Gastroesophageal sphincter (tissue), 4 donors: ENCODE measurements at regions not wholly inside any gene's neighbourhood (a gene's known extent, or its start where the extent isn't known, plus 50 kb on each side); places are given as distances from the start of the nearest gene placed in this dataset.
A peak's percentile ranks its signal among the peaks of the same experiment; 100 is the strongest.
"Not testable (repeated sequence)": the region's sequence is repeated elsewhere in the genome, so short reads cannot be mapped to it uniquely, and the experiment has no call there.

Source experiments
- ATAC-seq: fragments of 150-250 bp; one replicate; pipeline ENCODE4 v1.9.1; 2016; ENCODE audit warnings: mild to moderate bottlenecking, moderate library complexity
- H3K27ac ChIP-seq, 4 donors: fragments of 200-600 bp; sonication (generic) in 3 of 4; 1 replicate in 3 of 4; 2 replicates in 1 of 4; pipeline ENCODE4 v1.5.1; 2016 to 2019
- H3K27me3 ChIP-seq: fragments of 200-600 bp; sonication (generic); one replicate; pipeline ENCODE4 v1.5.1; 2019
- H3K36me3 ChIP-seq, 2 donors: fragments of 200-600 bp; sonication (generic); one replicate each; pipeline ENCODE4 v1.5.1; 2019; ENCODE audit warnings: control low read depth in 1 of 2
- H3K4me1 ChIP-seq, 3 donors: fragments of 200-600 bp; sonication (generic); 1 replicate in 2 of 3; 2 replicates in 1 of 3; pipeline ENCODE4 v1.5.1; 2016 to 2019; ENCODE audit warnings: control low read depth in 2 of 3
- H3K4me3 ChIP-seq, 2 donors: fragments of 200-600 bp; sonication (generic); one replicate each; pipeline ENCODE4 v1.5.1; 2019; ENCODE audit warnings: mild to moderate bottlenecking in 1 of 2, moderate library complexity in 1 of 2
- H3K9me3 ChIP-seq, 3 donors: fragments of 200-600 bp; sonication (generic); one replicate each; pipeline ENCODE4 v1.5.1; 2017 to 2019; ENCODE audit warnings: control low read depth in 2 of 3
- EP300 ChIP-seq: sonication (generic); formaldehyde crosslinking; IDR thresholded peaks from one replicate; pipeline ENCODE4 v1.6.1; 2017; ENCODE audit warnings: antibody characterized with exemption, mild to moderate bottlenecking
- POLR2A ChIP-seq, 2 donors: fragments of 450-650 bp; IDR thresholded peaks; one replicate each; pipeline ENCODE4 v1.6.1; 2017; ENCODE audit warnings: antibody characterized with exemption in 2 of 2, mild to moderate bottlenecking in 2 of 2, moderate library complexity in 1 of 2
- POLR2AphosphoS5 ChIP-seq: sonication (generic); formaldehyde crosslinking; IDR thresholded peaks from one replicate; pipeline ENCODE4 v1.6.1; 2017; ENCODE audit warnings: antibody characterized with exemption
- WGBS, 2 donors: methylation state at CpG; one replicate each; pipeline ENCODE4 v1.1.5; 2018; ENCODE audit warnings: low coverage in 1 of 2; 5-methylcytosine and 5-hydroxymethylcytosine counted together
- TF ChIP-seq, protein P1 (sequence below), 4 experiments: fragments of 200-600 bp in 2 of 4; fragments of 450-650 bp in 2 of 4; sonication (generic) in 1 of 4; IDR thresholded peaks; one replicate each; pipeline ENCODE4 v1.5.1; 2017 to 2019; ENCODE audit warnings: antibody characterized with exemption in 4 of 4, mild to moderate bottlenecking in 2 of 4, moderate library complexity in 2 of 4

DNA sequence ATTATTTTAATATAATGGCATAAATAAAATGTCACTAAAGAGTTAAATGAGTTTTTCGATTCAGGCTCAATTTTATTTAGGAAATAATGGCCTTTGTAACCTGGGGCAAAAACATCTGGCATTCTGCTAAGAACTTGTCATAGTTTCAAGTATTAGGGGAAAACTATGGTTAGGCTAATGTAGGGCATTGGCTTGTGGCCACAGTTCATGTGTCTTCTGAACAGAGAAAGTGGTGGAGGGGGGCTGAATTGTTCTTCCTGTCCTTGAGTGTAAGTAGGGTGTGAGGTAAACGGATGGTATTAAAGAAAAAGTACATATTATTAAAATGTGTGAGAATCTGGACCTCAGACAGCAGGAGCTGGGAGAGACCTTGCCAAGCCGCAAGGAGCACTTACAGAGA is 69.1 kb upstream of the KLF14 start:
- ATAC-seq, result no peak
- 38 to 48% methylated on average over 2 to 3 of the region's 3 CpGs for WGBS, 2 donors
- H3K4me3 ChIP-seq, result no peak overlapping the region

DNA sequence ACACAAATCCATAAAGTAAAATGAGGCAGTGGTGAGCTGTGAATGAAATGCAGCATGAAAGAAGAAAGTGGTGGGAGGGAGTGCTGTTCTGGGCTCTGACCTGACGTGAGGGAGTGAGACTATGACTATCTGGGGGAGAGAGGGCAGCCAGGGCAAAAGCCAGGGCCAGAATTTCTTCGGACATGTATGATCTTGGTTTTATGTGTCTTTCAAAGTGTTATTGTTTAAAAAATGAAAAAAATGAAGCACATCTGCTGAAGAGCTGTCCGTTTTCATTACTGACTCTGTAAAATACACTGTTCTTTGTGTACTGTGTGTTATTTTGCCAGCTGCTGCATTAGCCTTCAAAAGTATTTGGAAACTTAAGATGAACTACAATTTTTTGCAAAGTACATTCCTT is 70.2 kb upstream of the KLF14 start:
- no peak overlapping the region for H3K27ac ChIP-seq
- TF ChIP-seq POLR2A (IDR thresholded peaks at IDR 0.05) (no peak), EP300 (no peak), POLR2AphosphoS5 (no peak)
- TF ChIP-seq, protein P1, sequence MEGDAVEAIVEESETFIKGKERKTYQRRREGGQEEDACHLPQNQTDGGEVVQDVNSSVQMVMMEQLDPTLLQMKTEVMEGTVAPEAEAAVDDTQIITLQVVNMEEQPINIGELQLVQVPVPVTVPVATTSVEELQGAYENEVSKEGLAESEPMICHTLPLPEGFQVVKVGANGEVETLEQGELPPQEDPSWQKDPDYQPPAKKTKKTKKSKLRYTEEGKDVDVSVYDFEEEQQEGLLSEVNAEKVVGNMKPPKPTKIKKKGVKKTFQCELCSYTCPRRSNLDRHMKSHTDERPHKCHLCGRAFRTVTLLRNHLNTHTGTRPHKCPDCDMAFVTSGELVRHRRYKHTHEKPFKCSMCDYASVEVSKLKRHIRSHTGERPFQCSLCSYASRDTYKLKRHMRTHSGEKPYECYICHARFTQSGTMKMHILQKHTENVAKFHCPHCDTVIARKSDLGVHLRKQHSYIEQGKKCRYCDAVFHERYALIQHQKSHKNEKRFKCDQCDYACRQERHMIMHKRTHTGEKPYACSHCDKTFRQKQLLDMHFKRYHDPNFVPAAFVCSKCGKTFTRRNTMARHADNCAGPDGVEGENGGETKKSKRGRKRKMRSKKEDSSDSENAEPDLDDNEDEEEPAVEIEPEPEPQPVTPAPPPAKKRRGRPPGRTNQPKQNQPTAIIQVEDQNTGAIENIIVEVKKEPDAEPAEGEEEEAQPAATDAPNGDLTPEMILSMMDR (IDR thresholded peaks at IDR 0.05), result no peak
- peaks cover 33% of the 10 kb centered on the region for H3K27me3 ChIP-seq
- no peaks in the 10 kb centered on the region for H3K9me3 ChIP-seq
- no peaks in the 10 kb centered on the region for H3K36me3 ChIP-seq
- H3K4me3 ChIP-seq, result no peak overlapping the region
- ATAC-seq, result no peak
- H3K4me1 ChIP-seq, result no peaks in the 10 kb centered on the region
- 26 to 29% methylated on average over 3 of the region's 3 CpGs for WGBS, 2 donors

More for the DNA sequence above, 69.1 kb upstream of the KLF14 start:
- no peaks in the 10 kb centered on the region for H3K4me1 ChIP-seq
- no peaks in the 10 kb centered on the region for H3K36me3 ChIP-seq
- peaks cover 33% of the 10 kb centered on the region for H3K27me3 ChIP-seq
- no peak overlapping the region for H3K27ac ChIP-seq
- no peaks in the 10 kb centered on the region for H3K9me3 ChIP-seq
- TF ChIP-seq POLR2A (IDR thresholded peaks at IDR 0.05), result no peak
- TF ChIP-seq, protein P1 (IDR thresholded peaks at IDR 0.05), result no peak

DNA sequence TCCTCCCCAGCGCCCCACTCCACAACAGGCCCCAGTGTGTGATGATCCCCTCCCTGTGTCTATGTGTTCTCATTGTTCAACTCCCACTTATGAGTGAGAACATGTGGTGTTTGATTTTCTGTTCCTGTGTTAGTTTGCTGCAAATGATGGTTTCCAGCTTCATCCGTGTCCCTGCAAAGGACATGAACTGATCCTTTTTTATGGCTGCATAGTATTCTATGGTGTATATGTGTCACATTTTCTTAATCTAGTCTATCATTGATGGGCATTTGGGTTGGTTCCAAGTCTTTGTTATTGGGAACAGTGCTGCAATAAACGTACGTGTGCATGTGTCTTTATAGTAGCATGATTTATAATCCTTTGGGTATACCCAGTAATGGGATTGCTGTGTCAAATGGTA is 78.8 kb upstream of the KLF14 start:
- H3K9me3 ChIP-seq, H3K4me3 ChIP-seq, H3K27me3 ChIP-seq, H3K36me3 ChIP-seq, H3K4me1 ChIP-seq, ATAC-seq, H3K27ac ChIP-seq: not testable (repeated sequence)
- WGBS, 2 donors, result 60 to 67% methylated on average over 2 to 3 of the region's 4 CpGs

DNA sequence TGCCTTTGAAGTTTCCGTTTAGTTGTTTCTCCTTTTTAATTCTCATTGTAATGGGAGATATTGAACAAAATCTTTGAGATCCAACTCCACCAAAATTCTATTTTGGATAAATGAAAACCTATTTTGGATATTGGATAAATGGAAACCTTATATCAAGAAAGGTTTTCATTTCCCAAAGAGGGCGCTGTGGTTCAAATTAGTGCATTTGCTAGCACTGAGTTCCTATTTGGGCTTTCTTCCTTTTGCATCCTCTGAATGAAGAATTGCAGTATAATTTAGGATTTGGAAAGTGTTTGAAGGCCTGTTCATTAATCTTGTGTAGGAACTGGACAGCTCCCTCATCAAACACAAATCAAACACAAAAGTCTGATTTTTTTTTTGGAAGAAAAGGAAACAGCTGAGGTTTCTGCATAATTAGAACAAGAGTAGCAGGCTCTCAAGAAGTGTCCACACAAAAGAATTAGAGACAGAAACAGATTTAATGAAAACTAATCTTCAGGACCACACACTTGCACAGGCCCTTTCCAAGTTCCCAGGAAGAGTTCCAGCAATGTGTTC is 80.8 kb upstream of the KLF14 start:
- Histone ChIP-seq H3K9me3 (no peaks in the 10 kb centered on the region), H3K4me1 (no peaks in the 10 kb centered on the region), H3K36me3 (no peaks in the 10 kb centered on the region), H3K27me3 (no peaks in the 10 kb centered on the region), H3K27ac (no peak overlapping the region), H3K4me3 (no peak overlapping the region)
- WGBS, 2 donors, result 25 to 29% methylated on average over 2 of the region's 2 CpGs
- no peak for ATAC-seq
- TF ChIP-seq, protein P1 (IDR thresholded peaks at IDR 0.05), result peak in 3 of 4 experiments; percentile 23 to 33 (median 26)
- TF ChIP-seq EP300, result no peak

DNA sequence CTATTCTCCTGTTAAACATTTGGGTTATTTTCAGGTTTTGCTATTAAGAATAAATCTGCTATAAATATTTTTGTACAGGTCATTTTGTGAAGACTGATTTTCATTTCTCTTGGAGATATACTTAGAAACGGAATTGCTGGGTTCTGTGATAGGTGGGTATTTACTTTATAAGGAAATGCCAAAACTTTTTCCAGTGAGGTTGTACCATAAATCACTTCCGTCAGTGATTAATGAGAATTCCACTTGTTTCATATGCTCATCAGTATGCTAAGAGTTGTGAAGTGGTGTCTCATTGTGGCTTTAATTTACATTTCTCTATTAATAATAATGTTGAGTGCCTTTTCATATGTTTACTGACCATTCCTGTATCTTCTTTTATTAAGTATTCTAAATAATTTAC is 84.0 kb upstream of the KLF14 start:
- no peak for ATAC-seq
- H3K9me3 ChIP-seq, result no peaks in the 10 kb centered on the region
- H3K36me3 ChIP-seq, result no peaks in the 10 kb centered on the region
- TF ChIP-seq, protein P1 (IDR thresholded peaks at IDR 0.05), result no peak
- TF ChIP-seq EP300, result no peak
- no peak for TF ChIP-seq POLR2AphosphoS5
- TF ChIP-seq POLR2A (IDR thresholded peaks at IDR 0.05), result no peak
- H3K4me1 ChIP-seq, result no peaks in the 10 kb centered on the region
- H3K4me3 ChIP-seq, result no peak overlapping the region
- no peak overlapping the region for H3K27ac ChIP-seq
- no peaks in the 10 kb centered on the region for H3K27me3 ChIP-seq
- WGBS, 2 donors, result 50 to 100% methylated on average over 1 to 2 of the region's 2 CpGs
